ENCODE measurements at regions not wholly inside any gene's neighbourhood (a gene's known extent, or its start where the extent isn't known, plus 50 kb on each side); places are given as distances from the start of the nearest gene placed in this dataset.
"Not testable (repeated sequence)": the region's sequence is repeated elsewhere in the genome, so short reads cannot be mapped to it uniquely, and the experiment has no call there.

GRCh38 chr6:170141061-170141460, 149.8 kb downstream of the DLL1 start:
- TF ChIP-seq, protein P1, sequence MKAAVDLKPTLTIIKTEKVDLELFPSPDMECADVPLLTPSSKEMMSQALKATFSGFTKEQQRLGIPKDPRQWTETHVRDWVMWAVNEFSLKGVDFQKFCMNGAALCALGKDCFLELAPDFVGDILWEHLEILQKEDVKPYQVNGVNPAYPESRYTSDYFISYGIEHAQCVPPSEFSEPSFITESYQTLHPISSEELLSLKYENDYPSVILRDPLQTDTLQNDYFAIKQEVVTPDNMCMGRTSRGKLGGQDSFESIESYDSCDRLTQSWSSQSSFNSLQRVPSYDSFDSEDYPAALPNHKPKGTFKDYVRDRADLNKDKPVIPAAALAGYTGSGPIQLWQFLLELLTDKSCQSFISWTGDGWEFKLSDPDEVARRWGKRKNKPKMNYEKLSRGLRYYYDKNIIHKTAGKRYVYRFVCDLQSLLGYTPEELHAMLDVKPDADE (IDR thresholded peaks at IDR 0.05), result not testable (repeated sequence)
- TF ChIP-seq, protein P2, sequence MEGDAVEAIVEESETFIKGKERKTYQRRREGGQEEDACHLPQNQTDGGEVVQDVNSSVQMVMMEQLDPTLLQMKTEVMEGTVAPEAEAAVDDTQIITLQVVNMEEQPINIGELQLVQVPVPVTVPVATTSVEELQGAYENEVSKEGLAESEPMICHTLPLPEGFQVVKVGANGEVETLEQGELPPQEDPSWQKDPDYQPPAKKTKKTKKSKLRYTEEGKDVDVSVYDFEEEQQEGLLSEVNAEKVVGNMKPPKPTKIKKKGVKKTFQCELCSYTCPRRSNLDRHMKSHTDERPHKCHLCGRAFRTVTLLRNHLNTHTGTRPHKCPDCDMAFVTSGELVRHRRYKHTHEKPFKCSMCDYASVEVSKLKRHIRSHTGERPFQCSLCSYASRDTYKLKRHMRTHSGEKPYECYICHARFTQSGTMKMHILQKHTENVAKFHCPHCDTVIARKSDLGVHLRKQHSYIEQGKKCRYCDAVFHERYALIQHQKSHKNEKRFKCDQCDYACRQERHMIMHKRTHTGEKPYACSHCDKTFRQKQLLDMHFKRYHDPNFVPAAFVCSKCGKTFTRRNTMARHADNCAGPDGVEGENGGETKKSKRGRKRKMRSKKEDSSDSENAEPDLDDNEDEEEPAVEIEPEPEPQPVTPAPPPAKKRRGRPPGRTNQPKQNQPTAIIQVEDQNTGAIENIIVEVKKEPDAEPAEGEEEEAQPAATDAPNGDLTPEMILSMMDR (conservative IDR thresholded peaks at IDR 0.05; ENCODE audit: low read depth in 2 of 2), result not testable (repeated sequence)

Measured in GM23338 (cell line).